Neutrophil (primary cell): ENCODE measurements at regions not wholly inside any gene's neighbourhood (a gene's known extent, or its start where the extent isn't known, plus 50 kb on each side); places are given as distances from the start of the nearest gene placed in this dataset.

Source experiments
- H3K27ac ChIP-seq: fragments of 200-600 bp; sonication (generic); 2 replicates; pipeline ENCODE4 v1.5.1; 2016; ENCODE audit warnings: mild to moderate bottlenecking, moderate library complexity
- H3K27me3 ChIP-seq: fragments of 200-600 bp; sonication (generic); 2 replicates; pipeline ENCODE4 v1.6.0; 2016; ENCODE audit warnings: mild to moderate bottlenecking
- H3K36me3 ChIP-seq: fragments of 200-600 bp; sonication (generic); 2 replicates; pipeline ENCODE4 v1.5.1; 2017
- H3K4me1 ChIP-seq, 2 experiments: fragments of 200-600 bp in 1 of 2; sonication (generic) in 1 of 2; 1 replicate in 1 of 2; 2 replicates in 1 of 2; pipeline versions ENCODE4 v1.5.1 to v1.6.1; 2013 to 2016; ENCODE audit warnings: low read depth in 1 of 2, low read length in 1 of 2, mild to moderate bottlenecking in 1 of 2, moderate library complexity in 1 of 2; ENCODE audit not compliant: control insufficient read depth in 1 of 2, insufficient read depth in 1 of 2
- H3K4me3 ChIP-seq, 2 experiments: fragments of 200-600 bp in 1 of 2; sonication (generic) in 1 of 2; 1 replicate in 1 of 2; 2 replicates in 1 of 2; pipeline ENCODE4 v1.5.1; 2013 to 2016; ENCODE audit warnings: low read depth in 1 of 2, low read length in 1 of 2, mild to moderate bottlenecking in 1 of 2, moderate library complexity in 1 of 2
- H3K9me3 ChIP-seq: fragments of 200-600 bp; sonication (generic); 2 replicates; pipeline ENCODE4 v1.5.1; 2016
- CTCF ChIP-seq: fragments of 200-600 bp; sonication (generic); IDR thresholded peaks from 2 replicates; pipeline ENCODE4 v1.5.1; 2016; ENCODE audit warnings: antibody characterized with exemption

GRCh38 chr12:124392271-124392666 is 97.4 kb downstream of the RFLNA start:
- peaks cover 47 to 55% of the 10 kb centered on the region in 2 experiments for H3K4me1 ChIP-seq
- H3K9me3 ChIP-seq: no peaks in the 10 kb centered on the region
- H3K27me3 ChIP-seq: no peaks in the 10 kb centered on the region
- peak overlapping the region; percentile 63 for H3K4me3 ChIP-seq
- H3K36me3 ChIP-seq: peaks cover 22% of the 10 kb centered on the region
- TF ChIP-seq CTCF: peak; percentile 14
- peak overlapping the region; percentile 92 for H3K27ac ChIP-seq

GRCh38 chr12:124391340-124392261 is 96.7 kb downstream of the RFLNA start:
- Histone ChIP-seq H3K4me3 (peak overlapping the region; percentile 63), H3K4me1 (peaks cover 47 to 55% of the 10 kb centered on the region in 2 experiments)

GRCh38 chr12:124390442-124391097 is 95.7 kb downstream of the RFLNA start:
- H3K4me1 ChIP-seq: peaks cover 47 to 55% of the 10 kb centered on the region in 2 experiments
- H3K27me3 ChIP-seq: no peaks in the 10 kb centered on the region
- H3K36me3 ChIP-seq: peaks cover 7% of the 10 kb centered on the region
- peak; percentile 17 for TF ChIP-seq CTCF
- H3K27ac ChIP-seq: peak overlapping the region; percentile 92
- no peaks in the 10 kb centered on the region for H3K9me3 ChIP-seq
- H3K4me3 ChIP-seq: peak overlapping the region; percentile 63

More at GRCh38 chr12:124391340-124392261, 96.7 kb downstream of the RFLNA start:
- Histone ChIP-seq H3K27me3 (no peaks in the 10 kb centered on the region), H3K9me3 (no peaks in the 10 kb centered on the region), H3K36me3 (peaks cover 15% of the 10 kb centered on the region), H3K27ac (peak overlapping the region; percentile 92)
- TF ChIP-seq CTCF: no peak

GRCh38 chr12:124389725-124390441 is 95.0 kb downstream of the RFLNA start:
- H3K4me1 ChIP-seq: peaks cover 47 to 55% of the 10 kb centered on the region in 2 experiments
- peak overlapping the region; percentile 63 to 65 for H3K4me3 ChIP-seq
- no peaks in the 10 kb centered on the region for H3K27me3 ChIP-seq
- H3K36me3 ChIP-seq: peaks cover 9% of the 10 kb centered on the region
- TF ChIP-seq CTCF: no peak
- H3K9me3 ChIP-seq: no peaks in the 10 kb centered on the region
- H3K27ac ChIP-seq: peak overlapping the region; percentile 92

GRCh38 chr12:124389138-124389724 is 94.3 kb downstream of the RFLNA start:
- H3K36me3 ChIP-seq: peaks cover 15% of the 10 kb centered on the region
- H3K4me3 ChIP-seq: peak overlapping the region; percentile 63 to 65
- no peaks in the 10 kb centered on the region for H3K9me3 ChIP-seq
- H3K4me1 ChIP-seq: peaks cover 47 to 55% of the 10 kb centered on the region in 2 experiments
- H3K27ac ChIP-seq: peak overlapping the region; percentile 92
- H3K27me3 ChIP-seq: no peaks in the 10 kb centered on the region
- no peak for TF ChIP-seq CTCF
